ENCODE measurements at regions not wholly inside any gene's neighbourhood (a gene's known extent, or its start where the extent isn't known, plus 50 kb on each side); places are given as distances from the start of the nearest gene placed in this dataset.
"Not testable (repeated sequence)": the region's sequence is repeated elsewhere in the genome, so short reads cannot be mapped to it uniquely, and the experiment has no call there.

DNA sequence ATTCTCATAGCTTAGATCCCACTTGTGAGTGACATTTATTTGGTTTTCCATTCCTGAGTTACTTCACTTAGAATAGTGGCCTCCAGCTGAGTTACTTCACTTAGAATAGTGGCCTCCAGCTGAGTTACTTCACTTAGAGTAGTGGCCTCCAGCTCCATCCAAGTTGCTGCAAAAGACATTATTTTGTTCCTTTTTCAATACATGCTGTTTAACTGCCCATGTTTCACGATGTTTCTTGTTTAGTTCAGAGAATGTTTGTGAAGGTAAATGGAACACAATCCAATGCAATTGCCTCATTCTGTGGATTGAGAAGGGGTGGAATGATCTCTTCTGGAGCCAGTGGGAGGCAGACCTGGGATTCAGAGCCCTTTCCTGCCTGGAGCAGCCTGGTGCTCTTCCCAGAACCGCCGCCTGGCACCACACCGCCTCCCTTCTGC, 273.5 kb upstream of the ATP5MC3 start:
- no peak for DNase-seq

DNA sequence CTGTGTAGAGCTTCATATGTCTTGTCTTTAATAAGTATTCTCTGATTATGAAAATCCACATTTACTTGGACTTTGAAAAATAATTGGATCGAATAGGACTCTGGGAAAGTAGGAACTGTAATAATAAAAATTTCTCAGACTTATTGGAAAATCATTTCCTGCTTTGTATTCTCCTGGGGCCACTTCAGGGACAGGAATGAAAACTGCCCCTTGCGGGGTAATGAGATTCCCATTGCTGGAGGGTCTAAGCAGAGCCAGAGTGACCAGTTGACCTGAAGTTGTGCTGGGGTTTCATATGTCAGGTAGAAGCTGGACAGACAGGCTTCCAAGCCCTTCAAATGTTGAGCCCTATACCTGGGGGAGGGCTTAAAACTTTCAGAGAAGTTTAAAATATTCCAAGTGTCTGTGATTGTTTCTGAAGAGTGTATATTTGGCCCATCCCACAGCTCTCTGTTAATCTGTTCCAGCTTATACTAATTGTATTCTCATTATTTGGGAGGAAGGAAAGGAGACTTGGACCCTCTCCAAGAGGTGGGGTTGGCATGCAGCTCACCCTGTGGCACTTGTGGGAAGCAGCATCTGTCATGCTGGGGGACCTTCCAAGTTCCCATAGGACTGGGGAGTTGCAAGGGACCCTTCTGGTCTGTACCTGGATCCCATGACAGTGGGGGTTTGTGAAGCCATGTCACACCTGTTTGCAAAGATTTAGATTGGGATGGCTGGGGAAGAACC, 268.7 kb upstream of the ATP5MC3 start:
- DNase-seq, result no peak

DNA sequence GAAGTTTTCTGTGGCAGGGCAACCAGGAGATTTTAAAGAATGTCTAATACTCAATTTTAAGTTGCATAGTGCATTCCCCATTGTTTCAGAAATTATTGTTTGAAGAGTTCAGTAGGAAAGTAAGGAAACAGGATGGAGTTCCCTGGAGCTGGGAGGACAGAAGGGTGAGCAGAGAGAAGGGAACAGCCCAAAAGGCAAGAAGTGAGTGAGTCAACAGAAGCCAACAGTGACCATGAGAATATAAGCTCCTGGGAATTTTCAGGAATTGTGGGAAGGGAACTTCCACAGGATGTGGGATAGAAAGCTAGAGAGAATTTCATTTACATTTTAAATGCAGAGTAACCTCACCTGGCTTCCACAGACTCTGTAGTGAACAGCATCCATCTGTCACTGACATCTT, 268.1 kb upstream of the ATP5MC3 start:
- no peak for DNase-seq

DNA sequence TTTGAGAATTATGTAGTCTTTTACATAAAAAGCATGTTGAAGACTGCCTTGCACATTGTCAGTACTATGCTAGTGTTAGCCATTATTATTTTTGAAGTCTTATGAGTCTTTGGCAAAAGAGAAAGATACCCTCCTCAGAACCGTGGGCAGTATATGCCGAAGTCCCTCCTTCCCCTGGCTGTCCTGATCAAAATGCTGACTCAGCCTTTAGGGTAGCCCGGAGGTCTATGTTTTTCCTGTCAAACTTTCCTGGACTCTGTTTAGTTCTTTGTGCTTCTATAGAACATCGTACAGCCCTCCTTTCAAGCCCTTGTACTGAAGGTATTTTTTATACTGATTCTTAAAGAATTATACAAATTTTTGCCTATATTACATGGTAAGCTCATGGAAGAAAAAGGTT, 264.7 kb upstream of the ATP5MC3 start:
- no peak for DNase-seq

DNA sequence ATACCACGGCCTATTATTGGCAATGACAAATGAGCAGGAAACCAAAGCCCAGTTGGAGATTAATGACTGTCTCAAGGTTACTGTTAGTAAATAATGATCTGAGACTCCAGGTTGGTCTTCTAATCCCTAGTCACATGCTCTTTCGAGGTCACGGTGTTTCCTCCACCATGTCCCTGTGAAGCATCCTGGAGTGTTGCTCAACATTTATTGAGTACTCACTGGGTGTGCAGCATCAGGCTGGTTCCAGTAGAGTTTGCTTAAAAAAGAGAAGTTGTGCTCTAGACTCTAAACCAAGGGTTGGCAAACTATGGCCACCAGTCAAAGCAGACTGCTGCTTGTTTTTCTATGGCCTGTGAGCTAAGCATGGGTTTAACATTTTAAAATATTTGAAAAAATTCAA, 263.8 kb upstream of the ATP5MC3 start:
- DNase-seq, result no peak

DNA sequence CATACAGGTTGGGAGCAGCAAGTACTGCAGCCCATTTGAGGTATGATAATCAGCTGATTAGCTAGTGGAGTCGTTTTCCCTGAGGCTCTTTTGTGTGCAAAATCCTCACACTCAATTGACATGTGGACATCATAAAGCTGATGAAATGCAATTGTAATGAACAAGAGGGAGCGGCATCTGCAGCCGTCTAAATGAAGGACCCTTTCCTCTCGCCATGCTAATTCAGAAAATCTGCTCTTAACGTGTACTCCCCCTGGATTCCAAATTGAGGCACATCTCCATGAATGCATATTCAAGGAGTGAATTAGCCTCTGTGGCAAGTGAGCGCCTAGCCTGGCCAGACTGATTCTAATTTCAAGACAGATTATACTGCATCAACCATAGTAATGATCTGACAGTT, 260.9 kb upstream of the ATP5MC3 start:
- no peak for DNase-seq

DNA sequence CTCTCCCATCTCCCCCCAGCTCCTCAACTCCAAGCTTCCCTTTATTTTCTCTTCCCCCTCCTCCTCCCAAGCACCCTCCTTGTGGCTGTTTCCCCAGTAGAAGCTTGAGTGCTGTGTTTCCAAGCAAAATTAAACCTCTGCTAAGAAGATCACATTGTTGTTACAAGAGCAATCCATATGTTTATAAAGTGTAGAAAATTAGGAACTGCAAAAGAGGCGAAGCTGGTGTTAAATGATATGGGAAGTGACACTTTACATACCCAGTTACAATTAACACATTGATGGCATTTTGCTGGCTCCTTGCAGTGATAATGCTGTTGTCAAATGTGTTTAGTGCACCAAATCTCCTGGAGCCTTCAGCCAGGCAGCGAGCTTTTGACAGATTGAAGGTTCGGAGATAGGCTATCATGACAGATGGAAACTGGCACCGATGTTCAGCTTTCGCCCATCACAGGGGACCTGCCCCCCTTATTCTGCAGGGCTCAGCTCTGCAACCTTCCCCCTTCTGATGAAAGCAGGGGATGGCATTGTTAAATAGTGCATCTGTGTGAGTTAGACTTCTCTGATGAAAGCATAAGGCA, 259.8 kb upstream of the ATP5MC3 start:
- no peak for DNase-seq

DNA sequence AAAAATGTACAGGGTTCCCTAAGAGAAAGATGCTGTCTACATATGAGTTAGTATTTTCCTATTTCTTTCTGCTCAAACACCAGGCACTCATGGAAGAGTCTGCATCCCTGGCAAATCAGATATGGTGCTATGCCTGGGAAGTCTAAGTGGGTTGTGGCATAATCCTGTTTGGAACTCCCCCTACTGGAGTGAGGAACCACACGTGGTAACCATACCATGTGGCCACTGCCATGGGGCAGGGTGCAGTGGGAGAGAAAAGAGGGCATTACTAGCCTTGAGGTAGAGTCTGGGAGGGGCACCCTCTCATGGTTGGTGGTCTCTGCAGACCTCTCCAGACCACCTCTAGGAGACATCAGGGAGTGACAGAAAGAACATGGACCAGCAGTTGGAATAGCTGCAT, 257.9 kb upstream of the ATP5MC3 start:
- no peak for DNase-seq

DNA sequence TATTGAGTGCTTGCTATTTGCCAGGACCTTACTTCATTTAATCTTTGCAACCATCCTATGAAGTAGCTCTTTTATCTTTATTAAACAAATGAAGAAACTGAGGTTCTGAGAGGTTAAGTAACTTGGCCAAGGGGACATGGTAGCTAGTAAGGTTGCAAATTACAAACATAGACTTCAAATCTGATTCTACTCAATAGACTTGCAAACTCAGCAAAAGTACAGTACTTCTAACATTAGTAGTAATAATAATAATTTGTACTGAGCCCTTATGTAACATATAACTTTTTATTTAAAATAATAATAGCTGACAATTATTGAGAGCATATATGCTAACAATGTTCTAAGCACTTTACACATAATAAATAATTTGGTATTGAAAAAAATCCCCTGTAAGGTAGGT, 255.7 kb upstream of the ATP5MC3 start:
- no peak for DNase-seq

DNA sequence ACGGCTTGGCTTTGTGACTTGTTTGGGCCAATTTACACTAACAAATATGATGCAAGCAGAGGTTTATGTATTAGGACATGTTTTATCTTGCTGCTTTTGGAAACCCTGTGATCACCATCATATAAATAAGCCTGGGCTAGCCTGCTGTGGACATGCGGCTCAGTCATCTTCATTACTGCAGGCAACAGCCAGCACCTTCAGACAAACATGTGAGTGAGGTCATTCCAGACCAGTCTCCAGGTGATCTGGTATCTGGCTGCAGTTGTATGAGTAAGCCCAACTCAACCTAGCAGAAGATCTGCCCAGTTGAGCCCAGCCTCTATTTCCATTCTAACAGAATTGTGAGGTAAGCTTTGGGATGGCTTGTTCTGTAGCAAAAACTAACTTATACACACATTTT, 254.6 kb upstream of the ATP5MC3 start:
- DNase-seq, result no peak

DNA sequence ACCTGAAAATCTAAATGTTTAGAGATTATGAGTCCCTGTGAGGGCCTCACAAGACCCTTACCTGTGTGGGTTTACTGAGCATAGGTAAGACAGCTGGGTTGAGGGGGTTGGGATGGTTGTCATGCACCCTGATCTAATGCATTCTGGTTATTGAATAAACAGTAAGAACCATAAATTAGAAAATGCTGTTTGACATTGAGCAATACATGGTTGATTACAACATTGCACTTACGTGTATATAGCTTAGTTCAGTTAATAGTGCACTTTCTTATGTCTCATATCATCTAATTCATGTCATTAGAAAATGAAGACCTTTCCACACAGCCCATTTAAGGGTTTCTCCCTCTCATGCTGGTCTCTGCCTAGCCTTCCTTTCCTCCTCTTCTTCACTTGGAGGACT, 253.5 kb upstream of the ATP5MC3 start:
- DNase-seq, result no peak

DNA sequence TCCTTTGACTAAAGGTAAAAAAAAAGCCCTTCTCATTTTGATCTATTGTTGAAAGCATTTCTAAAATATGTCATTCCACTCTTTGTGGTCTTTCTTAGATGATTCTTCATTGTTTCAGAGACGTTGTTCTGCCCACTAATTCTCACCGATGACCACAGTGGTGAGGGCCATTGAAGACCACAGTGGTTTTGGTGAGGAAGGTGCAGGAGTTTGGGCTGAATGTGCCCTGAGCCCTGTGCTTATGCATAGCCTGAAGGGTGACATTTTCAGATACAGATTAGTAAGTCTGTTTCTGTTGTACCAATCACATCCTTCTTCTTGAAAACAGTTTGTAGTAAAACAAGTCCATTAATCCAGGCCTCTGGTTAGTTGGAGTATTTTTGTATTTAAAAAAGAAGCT, 251.3 kb upstream of the ATP5MC3 start:
- DNase-seq, result no peak

DNA sequence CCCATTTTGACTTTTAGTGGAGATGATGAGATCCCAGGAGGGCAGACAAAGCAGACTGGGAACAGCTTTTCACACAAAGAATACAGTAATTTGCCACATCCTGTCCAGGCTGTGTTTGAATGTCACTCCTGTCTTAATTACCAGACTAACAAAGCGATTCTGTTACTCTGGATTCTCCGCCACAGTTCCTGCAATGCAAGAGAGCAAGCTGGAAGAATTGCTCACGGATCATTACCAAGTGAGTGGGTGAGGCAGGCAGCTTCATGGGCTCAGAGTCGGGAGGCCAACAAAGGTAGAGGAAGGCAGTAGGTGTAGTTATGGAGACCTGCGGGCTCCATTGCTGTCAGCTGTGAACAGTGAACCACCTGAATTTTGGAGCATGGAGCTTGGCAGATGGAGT, 250.5 kb upstream of the ATP5MC3 start:
- no peak for DNase-seq

DNA sequence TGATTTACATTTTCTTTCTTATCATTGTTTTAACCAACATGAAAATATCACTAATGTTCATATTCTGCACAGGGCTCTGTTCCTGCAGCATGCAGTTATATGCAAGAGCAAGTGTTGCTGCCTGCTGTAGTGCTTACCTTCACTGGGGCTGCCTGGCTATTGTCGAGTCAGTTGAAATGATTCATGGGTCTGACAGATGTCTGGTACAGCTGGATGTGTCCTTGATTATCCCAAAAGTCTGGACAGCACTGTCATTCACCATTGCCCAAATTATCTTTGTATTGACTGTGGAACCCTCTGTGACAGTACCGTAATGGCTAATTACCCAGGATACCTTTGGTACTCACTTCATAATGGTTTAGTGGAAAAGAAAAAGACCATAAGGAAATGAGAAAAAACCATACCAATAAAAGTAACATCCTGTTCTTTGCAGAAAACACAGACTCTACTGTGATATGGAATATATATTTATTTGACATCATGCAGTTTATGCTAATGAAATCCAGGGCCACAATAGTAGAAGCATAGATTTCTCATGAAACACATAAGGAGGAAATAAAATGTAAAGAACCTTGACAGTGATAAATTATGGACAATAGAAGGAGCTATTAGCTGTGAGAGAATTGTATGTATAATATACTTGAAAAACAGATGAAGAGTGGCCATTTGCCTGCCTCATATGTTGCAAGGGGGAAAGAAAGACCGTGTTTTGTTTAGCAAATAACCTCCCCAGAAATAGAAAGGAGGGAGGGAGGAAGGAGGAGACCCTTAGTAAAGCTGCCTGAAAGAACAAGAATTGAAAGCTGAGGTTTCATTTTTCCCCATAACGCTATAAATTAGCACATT, 249.8 kb upstream of the ATP5MC3 start:
- DNase-seq, result no peak

DNA sequence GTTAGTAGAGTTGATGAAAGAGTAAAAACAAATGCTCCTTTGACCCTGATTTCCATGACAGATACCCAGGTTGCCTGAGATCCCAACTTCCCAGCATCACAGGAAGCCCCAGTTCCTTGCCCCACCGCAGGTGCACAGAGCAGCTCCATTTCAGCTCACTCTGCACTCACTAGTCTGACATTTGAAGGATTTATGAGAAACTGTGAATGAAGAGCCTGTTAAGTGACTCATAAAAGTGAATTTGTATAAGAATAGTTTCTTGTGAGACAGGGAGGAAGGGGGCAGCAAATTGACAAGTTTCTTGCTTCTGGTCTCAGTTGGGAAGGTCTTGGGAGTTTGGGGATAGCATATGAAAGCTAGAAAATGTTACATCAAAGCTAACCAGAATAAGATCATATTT, 248.7 kb upstream of the ATP5MC3 start:
- DNase-seq, result no peak

DNA sequence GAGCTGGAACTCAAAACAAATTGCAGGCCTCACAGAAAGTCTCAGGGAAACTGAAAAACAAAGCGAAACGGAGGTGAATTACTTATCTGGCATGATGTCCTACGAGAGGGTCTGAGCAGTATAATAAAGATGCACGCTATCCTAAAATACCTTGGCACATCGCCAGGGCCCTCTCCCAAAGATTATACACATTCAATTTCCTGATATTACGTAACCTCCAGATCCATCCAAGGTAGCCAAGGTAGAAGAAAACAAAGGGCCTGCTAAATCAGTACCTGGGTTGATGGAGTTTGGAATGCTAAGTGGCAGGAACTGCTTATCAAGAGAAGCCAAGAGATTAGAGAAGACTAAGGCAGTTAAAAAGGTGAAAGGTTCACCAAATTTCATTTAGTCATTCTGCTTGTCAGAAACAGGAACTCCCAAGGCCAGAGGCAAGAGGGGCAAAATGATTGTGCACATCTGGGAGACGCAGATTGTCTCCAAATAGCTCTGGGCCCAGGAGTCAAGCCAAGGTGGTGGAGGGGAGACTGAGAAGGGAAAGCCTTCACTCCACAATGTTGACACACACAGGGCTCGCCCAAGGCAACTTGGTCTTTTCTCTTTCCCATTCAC, 236.8 kb upstream of the ATP5MC3 start:
- no peak for DNase-seq

DNA sequence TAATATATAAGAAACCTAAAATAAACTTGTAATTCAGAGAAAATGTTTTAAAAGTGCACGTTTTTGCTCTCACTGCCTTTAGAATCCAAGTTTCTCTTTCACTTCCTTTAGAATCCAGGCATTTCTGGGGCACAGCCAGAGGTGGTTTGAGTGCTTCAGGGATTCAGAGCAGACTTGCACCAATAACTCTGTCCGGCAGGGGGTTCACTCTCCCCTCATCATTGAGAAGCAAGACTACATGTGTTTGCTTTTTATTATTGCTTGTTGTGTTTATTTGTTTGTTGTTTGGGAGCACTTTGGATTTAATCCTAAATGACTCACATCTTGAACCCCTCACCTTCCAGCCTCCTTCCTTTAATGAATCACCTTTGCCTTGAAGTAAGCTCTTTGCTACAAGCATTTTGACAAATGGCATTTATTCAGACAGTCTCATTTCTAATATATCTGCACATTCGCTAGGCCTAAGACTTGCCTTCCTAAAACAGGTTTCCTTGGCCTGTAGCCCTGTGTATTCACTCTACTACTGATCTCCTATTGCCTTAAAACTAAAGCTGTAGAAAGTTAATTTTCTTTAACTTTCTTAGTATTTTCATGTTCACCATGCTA, 233.5 kb upstream of the ATP5MC3 start:
- DNase-seq, result no peak

DNA sequence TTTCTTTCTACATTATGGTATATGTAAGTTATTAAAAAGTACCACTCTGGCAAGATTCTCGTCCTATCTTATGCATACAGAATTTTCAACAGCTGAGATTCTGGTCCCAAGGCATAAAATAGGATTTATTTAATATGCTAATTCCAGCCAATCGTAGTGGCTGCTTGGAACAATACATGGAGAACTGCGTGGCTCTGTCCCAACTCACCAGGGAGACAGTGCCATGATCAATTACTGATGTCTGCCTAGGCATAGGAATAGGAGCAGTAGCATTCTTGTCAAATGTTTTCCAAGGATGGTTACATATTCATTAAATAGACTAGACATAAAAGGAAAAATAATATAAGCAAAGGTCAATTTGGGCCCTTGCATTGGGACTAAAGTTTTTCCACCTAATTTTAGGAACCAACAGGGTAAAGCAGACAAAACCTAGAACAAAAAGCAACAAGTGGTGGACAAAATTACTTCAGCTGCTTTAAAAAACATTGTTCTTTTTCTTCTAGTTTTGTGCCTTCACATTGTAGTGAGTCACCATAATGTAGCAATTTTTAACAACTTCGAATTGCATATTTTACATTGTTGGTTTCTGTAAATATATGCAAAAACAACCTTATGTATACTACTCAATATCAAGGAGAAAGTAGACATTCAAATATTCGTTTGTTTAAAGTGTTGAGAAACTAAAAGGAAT, 232.8 kb upstream of the ATP5MC3 start:
- no peak for DNase-seq

DNA sequence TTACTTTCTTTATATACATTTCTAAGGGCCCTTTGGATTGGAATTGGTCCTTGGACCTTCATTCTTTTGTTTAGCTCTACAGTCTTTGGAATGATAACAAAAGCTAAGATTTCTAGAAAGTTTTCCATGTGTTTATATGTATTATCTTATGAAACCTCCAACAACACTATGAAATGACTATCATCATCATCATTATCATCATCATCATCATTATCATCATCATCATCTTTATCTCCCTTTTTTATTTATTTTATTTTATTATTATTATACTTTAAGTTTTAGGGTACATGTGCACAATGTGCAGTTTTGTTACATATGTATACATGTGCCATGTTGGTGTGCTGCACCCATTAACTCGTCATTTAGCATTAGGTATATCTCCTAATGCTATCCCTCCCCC, 229.4 kb upstream of the ATP5MC3 start:
- DNase-seq, result not testable (repeated sequence)

DNA sequence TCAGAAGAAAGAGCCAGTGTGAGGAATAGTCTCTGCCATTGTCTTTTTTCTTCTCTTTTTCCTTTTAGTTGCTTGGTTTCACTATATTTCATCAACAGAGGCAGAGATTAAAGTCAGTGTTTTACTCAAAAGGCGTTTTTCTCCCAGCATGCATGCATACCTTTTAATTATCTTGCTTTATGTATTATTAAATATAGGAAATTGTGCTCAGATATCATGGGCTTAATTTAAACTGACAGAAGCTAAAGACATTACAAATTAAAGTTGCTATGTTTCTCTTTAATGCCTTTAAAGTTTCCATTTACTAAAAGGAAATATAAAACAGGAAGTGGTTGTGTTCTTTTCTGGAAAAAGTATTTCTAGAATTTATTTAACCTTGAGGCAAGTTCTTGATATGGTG, 223.3 kb upstream of the ATP5MC3 start:
- DNase-seq, result no peak

DNA sequence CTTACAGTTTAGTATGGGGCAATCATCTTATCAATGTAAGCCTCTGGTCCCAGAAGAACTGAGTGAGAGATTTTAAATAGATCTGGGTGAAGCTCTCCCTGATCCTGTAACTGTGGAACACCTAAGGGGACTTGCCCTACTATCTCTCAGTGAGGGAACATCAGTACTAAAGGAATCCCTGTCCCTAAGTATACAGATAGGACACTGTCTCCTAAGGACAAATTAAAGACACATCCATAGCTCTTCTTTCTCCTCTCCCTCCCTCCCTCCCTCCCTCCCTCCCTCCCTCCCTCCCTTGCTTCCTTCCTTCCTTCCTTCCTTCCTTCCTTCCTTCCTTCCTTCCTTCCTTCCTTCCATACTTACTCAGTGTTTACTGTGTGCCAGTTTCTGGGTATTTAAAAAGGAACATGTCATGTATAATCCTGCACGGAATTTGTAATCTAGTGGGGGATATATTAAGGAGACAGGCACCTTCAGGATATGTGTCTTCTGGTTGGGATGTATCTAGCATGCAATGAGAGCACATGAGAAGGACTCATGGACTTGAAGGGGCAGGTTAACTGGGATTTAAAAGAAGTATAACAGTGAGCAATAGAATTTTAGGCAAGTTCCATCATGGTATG, 222.2 kb upstream of the ATP5MC3 start:
- no peak for DNase-seq

DNA sequence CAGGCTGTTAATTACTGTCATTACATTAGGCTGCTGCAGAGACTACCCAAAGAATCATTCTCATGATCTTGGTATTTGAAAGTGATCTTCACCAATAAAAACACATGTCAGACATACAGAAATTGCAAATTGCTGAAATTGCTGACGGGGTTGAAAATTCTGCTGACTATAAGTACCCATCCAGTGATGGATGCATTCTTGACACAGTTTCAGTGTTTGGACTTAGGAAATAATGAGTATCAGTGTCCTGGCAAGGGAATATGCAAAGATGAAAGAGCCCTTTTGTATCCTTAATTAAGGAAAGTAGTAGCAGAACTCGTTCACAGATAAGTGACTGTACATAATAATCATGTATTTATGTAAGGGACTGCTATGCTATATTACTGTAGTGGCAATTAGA, 221.1 kb upstream of the ATP5MC3 start:
- no peak for DNase-seq

Measured in activated naive CD4-positive, alpha-beta T cell treated with Interleukin-2 at 50 U/mL for 16 hours (primary cell).